ENCODE measurements at regions not wholly inside any gene's neighbourhood (a gene's known extent, or its start where the extent isn't known, plus 50 kb on each side); places are given as distances from the start of the nearest gene placed in this dataset.
A peak's percentile ranks its signal among the peaks of the same experiment; 100 is the strongest.

- DNase-seq, result no peak
Observed at GRCh38 chr13:89255844-89256406, 1584.8 kb downstream of the SLITRK5 start.

GRCh38 chr13:89267734-89268133 is 1596.6 kb downstream of the SLITRK5 start:
- DNase-seq, result no peak

GRCh38 chr13:89269737-89270136 is 1598.6 kb downstream of the SLITRK5 start:
- DNase-seq, result no peak

- DNase-seq, result no peak
Observed at GRCh38 chr13:89270736-89271135, 1599.6 kb downstream of the SLITRK5 start.

GRCh38 chr13:89279374-89279773 is 1608.2 kb downstream of the SLITRK5 start:
- DNase-seq, result no peak

GRCh38 chr13:89281331-89281730 is 1610.2 kb downstream of the SLITRK5 start:
- no peak for DNase-seq

GRCh38 chr13:89282241-89282640 is 1611.1 kb downstream of the SLITRK5 start:
- no peak for DNase-seq

- DNase-seq, result no peak
Observed at GRCh38 chr13:89287381-89287780, 1616.2 kb downstream of the SLITRK5 start.

GRCh38 chr13:89294115-89294867 is 1623.1 kb downstream of the SLITRK5 start:
- no peak for DNase-seq

- no peak for DNase-seq
Observed at GRCh38 chr13:89307278-89307677, 1636.1 kb downstream of the SLITRK5 start.

- DNase-seq, result no peak
Observed at GRCh38 chr13:89310943-89311672, 1639.9 kb downstream of the SLITRK5 start.

- no peak for DNase-seq
Observed at GRCh38 chr13:89315287-89315686, 1644.1 kb downstream of the SLITRK5 start.

- no peak for DNase-seq
Observed at GRCh38 chr13:89322466-89322865, 1651.3 kb downstream of the SLITRK5 start.

- no peak for DNase-seq
Observed at GRCh38 chr13:89324582-89324981, 1653.4 kb downstream of the SLITRK5 start.

GRCh38 chr13:89343165-89343564 is 1672.0 kb downstream of the SLITRK5 start:
- no peak for DNase-seq

- DNase-seq, result no peak
Observed at GRCh38 chr13:89352384-89352783, 1681.2 kb downstream of the SLITRK5 start.

- DNase-seq, result no peak
Observed at GRCh38 chr13:89361909-89362308, 1690.7 kb downstream of the SLITRK5 start.

- DNase-seq, result no peak
Observed at GRCh38 chr13:89363144-89363543, 1692.0 kb downstream of the SLITRK5 start.

- DNase-seq, result no peak
Observed at GRCh38 chr13:89372193-89372592, 1701.0 kb downstream of the SLITRK5 start.

- peak in 1 of 2 experiments; percentile 44 for DNase-seq
Observed at GRCh38 chr13:89375839-89376238, 1704.7 kb downstream of the SLITRK5 start.

- no peak for DNase-seq
Observed at GRCh38 chr13:89380101-89380500, 1708.9 kb downstream of the SLITRK5 start.

- DNase-seq, result no peak
Observed at GRCh38 chr13:89382981-89383380, 1711.8 kb downstream of the SLITRK5 start.

GRCh38 chr13:89383891-89384290 is 1712.7 kb downstream of the SLITRK5 start:
- DNase-seq, result no peak

GRCh38 chr13:89393758-89394304 is 1722.7 kb downstream of the SLITRK5 start:
- no peak for DNase-seq
